ENCODE measurements at regions not wholly inside any gene's neighbourhood (a gene's known extent, or its start where the extent isn't known, plus 50 kb on each side); places are given as distances from the start of the nearest gene placed in this dataset.

DNA sequence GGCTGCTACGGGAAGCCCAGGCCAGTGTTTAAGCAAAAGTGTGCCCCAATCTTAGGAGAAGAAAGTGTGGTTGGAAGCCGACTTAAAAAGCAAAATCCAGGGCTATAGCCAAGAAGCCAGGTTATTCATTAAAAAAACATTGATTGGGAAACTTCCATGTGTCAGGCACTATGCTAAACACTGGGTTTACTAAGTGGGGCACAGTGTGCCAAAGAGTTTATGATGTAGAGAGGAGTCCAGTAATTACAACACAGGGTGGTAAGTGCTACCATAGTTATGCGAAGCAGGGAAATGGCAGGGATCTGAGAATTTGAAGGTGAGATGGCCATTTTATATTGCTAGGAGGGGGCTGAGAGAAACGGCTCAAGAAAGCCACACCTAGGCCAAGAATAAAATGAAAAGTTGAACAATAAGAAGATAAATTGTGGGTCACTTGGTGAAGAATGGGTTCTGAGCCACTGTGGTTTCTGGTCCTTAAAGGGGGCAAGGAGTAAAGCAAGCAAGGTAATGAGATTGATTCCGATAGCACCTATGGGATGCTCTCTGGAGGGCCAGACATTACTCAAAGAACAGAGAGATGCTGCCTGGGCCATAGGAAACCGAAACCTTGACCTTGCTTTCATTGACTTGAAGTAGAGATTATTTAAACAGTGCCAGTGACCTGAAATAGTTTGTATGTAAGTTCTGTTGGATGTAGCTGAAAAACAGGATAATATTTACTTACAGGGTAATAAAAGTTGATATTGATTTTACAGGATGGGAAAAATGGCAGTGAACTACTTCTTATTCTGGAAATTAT, 177.8 kb downstream of the GIPC2 start (continued):
- TF ChIP-seq THRA (IDR thresholded peaks at IDR 0.05) (no peak), NFE2L1 (tag; IDR thresholded peaks at IDR 0.05; ENCODE audit: borderline replicate concordance, low read depth) (no peak)
- TF ChIP-seq, protein P1, sequence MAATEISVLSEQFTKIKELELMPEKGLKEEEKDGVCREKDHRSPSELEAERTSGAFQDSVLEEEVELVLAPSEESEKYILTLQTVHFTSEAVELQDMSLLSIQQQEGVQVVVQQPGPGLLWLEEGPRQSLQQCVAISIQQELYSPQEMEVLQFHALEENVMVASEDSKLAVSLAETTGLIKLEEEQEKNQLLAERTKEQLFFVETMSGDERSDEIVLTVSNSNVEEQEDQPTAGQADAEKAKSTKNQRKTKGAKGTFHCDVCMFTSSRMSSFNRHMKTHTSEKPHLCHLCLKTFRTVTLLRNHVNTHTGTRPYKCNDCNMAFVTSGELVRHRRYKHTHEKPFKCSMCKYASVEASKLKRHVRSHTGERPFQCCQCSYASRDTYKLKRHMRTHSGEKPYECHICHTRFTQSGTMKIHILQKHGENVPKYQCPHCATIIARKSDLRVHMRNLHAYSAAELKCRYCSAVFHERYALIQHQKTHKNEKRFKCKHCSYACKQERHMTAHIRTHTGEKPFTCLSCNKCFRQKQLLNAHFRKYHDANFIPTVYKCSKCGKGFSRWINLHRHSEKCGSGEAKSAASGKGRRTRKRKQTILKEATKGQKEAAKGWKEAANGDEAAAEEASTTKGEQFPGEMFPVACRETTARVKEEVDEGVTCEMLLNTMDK (IDR thresholded peaks at IDR 0.05; ENCODE audit: borderline replicate concordance, insufficient read depth, low read depth, low read length, poor library complexity, severe bottlenecking) = no peak

DNA sequence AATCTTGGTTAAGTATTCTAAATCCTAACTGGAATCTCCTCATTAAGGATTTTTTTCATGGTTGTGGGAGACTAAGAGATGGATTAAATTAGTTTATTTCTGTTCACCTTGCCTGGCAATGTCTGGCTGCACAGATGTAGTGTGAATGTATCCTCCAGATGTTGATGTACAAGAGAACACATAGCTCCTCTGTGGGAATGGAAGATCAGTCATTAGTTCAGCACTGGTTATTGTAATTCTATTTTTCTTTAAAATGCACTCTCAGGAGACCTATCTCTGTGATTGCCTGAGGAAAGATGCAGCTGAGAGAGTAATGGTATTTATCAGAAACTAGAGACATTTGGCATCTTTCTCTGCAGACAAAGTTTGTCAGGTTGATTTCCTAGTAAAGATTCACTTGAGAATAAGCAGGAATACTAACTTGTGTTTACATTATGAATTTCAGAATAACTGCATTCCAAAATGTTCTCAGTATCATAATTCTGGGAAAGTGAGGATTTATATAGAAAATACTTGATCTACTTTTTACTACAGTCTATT, 178.6 kb downstream of the GIPC2 start:
- Histone ChIP-seq H3K9ac (ENCODE audit: insufficient read depth in 1 of 2, low read depth in 2 of 2, low read length in 2 of 2) (no peak overlapping the region), H3K27me3 (ENCODE audit: control insufficient read depth in 2 of 2, insufficient read depth in 2 of 2, low read length in 2 of 2) (no peaks in the 10 kb centered on the region), H3K79me2 (ENCODE audit: control insufficient read depth, insufficient read depth, low read length) (no peaks in the 10 kb centered on the region), H3K4me2 (ENCODE audit: insufficient read depth, low read length) (no peak overlapping the region), H3K36me3 (ENCODE audit: control insufficient read depth, insufficient read depth, low read length) (no peaks in the 10 kb centered on the region), H3K27ac (ENCODE audit: extremely low read depth, low read depth, low read length) (no peak overlapping the region), H2AFZ (ENCODE audit: low read depth, low read length) (no peak overlapping the region), H3K4me3 (no peak overlapping the region), H3K9me3 (replicated peaks; ENCODE audit: control insufficient read depth, insufficient read depth, low read depth, low read length) (no peaks in the 10 kb centered on the region), H4K20me1 (replicated peaks; ENCODE audit: control insufficient read depth, insufficient read depth, low read length) (no peaks in the 10 kb centered on the region), H3K4me1 (replicated peaks in 1 of 2; ENCODE audit: control insufficient read depth in 2 of 2, insufficient read depth in 2 of 2, low read length in 2 of 2) (no peaks in the 10 kb centered on the region), H3K9me1 (ENCODE audit: control insufficient read depth, insufficient read depth, low read length) (no peaks in the 10 kb centered on the region)
- intact Hi-C loops (cut with micrococcal nuclease) = no loop called here
- POLR2A ChIA-PET = no interaction called here
- FAIRE-seq (no peak), DNase-seq (ENCODE audit: extremely low read depth in 1 of 4, low spot score in 3 of 4) (no peak), ATAC-seq (no peak)
- BruUV-seq (replicated peaks) = no TSS peak
- CTCF ChIA-PET (ENCODE audit: low intra/inter-chr PET ratio) = no interaction called here
- in situ Hi-C loops (cut with MboI) = no loop called here
- no peak for TF ChIP-seq RFX7 (CRISPR knock-in tag; IDR thresholded peaks at IDR 0.05)
- no peak for TF ChIP-seq ZNF740 (CRISPR knock-in tag; IDR thresholded peaks at IDR 0.05)
- TF ChIP-seq ZNF740 (tag; IDR thresholded peaks at IDR 0.05) = no peak
- TF ChIP-seq, protein P2, sequence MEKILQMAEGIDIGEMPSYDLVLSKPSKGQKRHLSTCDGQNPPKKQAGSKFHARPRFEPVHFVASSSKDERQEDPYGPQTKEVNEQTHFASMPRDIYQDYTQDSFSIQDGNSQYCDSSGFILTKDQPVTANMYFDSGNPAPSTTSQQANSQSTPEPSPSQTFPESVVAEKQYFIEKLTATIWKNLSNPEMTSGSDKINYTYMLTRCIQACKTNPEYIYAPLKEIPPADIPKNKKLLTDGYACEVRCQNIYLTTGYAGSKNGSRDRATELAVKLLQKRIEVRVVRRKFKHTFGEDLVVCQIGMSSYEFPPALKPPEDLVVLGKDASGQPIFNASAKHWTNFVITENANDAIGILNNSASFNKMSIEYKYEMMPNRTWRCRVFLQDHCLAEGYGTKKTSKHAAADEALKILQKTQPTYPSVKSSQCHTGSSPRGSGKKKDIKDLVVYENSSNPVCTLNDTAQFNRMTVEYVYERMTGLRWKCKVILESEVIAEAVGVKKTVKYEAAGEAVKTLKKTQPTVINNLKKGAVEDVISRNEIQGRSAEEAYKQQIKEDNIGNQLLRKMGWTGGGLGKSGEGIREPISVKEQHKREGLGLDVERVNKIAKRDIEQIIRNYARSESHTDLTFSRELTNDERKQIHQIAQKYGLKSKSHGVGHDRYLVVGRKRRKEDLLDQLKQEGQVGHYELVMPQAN (IDR thresholded peaks at IDR 0.05; ENCODE audit: borderline replicate concordance) = no peak
- no peak for TF ChIP-seq NFATC3 (IDR thresholded peaks at IDR 0.05)
- TF ChIP-seq MYNN (IDR thresholded peaks at IDR 0.05) = no peak
- no peak for TF ChIP-seq MYNN (CRISPR knock-in tag; IDR thresholded peaks at IDR 0.05)
- TF ChIP-seq CREB3L1 (IDR thresholded peaks at IDR 0.05; ENCODE audit: borderline replicate concordance, low read depth) = no peak
- TF ChIP-seq ZNF124 (CRISPR knock-in tag; IDR thresholded peaks at IDR 0.05) = no peak

Measured in K562 (cell line).